ENCODE measurements at regions not wholly inside any gene's neighbourhood (a gene's known extent, or its start where the extent isn't known, plus 50 kb on each side); places are given as distances from the start of the nearest gene placed in this dataset.

DNA sequence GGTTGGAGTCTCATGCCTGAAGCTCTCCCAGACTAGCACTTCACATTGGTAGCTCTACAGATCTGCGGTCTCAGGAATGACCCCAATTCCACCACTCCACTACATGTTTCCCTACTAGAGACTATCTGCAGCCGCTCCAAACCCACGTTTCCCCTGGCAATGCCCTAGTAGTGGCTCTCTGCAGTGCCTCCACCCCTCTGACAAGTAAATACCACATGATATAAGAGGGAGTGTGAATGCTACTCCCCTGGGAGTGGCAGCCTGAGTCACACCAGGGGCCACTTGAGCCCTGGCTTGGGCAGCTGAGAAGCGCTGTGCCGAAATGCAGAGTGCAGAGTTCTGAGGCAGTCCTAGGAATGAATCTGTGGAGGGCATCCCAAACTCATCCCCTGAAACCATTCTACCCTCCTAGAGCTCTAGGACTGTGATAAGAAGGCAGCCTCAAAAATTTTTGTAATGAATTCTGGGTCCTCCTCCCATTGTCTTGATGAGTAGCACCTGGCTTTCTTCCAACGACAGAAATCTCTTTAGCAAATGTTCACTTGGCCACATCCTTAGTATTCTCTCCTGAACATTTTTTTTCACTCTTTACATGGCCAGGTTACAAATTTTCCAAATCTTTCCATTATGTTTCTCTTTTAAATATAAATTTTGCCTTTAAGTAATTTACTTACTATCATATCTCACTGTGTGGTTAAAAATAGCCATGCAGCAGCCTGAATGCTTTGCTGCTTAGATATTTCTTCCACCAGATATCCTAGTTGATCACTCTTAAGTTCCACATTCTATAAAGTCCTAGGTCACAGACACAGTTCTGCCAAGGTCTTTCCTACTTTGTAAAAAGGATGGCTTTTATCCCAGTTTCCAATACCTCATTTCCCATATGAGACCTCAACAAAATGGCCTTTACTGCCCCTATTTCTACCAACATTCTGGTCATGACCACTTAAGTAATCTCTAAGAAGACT is 160.2 kb upstream of the CPEB2 start:
- H3K36me3 Mint-ChIP-seq: no peaks in the 10 kb centered on the region
- Histone ChIP-seq H3K27ac (ENCODE audit: insufficient read depth, low read length, poor library complexity, severe bottlenecking) (no peak overlapping the region), H3K9me3 (ENCODE audit: control insufficient read depth in 2 of 2, low read length in 2 of 2) (no peaks in the 10 kb centered on the region), H3K4me1 (ENCODE audit: control insufficient read depth, insufficient read depth, low read length, poor library complexity, severe bottlenecking) (no peaks in the 10 kb centered on the region), H3K36me3 (ENCODE audit: control insufficient read depth, insufficient read depth, low read length) (no peaks in the 10 kb centered on the region), H3K27me3 (ENCODE audit: control insufficient read depth, insufficient read depth, low read length) (no peaks in the 10 kb centered on the region), H3K4me3 (ENCODE audit: low read depth, low read length) (no peak overlapping the region)
- no peaks in the 10 kb centered on the region for H3K4me1 Mint-ChIP-seq
- H3K9me3 Mint-ChIP-seq: peaks cover 0 to 5% (median 1%) of the 10 kb centered on the region in 7 donors
- H3K27me3 Mint-ChIP-seq: no peaks in the 10 kb centered on the region
- peak overlapping the region in 1 of 3 donors; percentile 39 for H3K27ac Mint-ChIP-seq
- no peak overlapping the region for H3K4me3 Mint-ChIP-seq
- ATAC-seq (ENCODE audit: low read depth in 2 of 2) (no peak), DNase-seq (no peak)

GRCh38 chr4:14842964-14843630 is 159.2 kb upstream of the CPEB2 start:
- peaks cover 0 to 5% (median under 1%) of the 10 kb centered on the region in 7 donors for H3K9me3 Mint-ChIP-seq
- no peak for DNase-seq
- Histone ChIP-seq H3K4me1 (ENCODE audit: control insufficient read depth, insufficient read depth, low read length, poor library complexity, severe bottlenecking) (no peaks in the 10 kb centered on the region), H3K9me3 (ENCODE audit: control insufficient read depth in 2 of 2, low read length in 2 of 2) (no peaks in the 10 kb centered on the region), H3K4me3 (ENCODE audit: low read depth, low read length) (no peak overlapping the region), H3K36me3 (ENCODE audit: control insufficient read depth, insufficient read depth, low read length) (no peaks in the 10 kb centered on the region), H3K27ac (ENCODE audit: insufficient read depth, low read length, poor library complexity, severe bottlenecking) (no peak overlapping the region), H3K27me3 (ENCODE audit: control insufficient read depth, insufficient read depth, low read length) (no peaks in the 10 kb centered on the region)
- H3K4me3 Mint-ChIP-seq: no peak overlapping the region
- H3K27me3 Mint-ChIP-seq: no peaks in the 10 kb centered on the region
- H3K36me3 Mint-ChIP-seq: no peaks in the 10 kb centered on the region
- no peak for ATAC-seq (ENCODE audit: low read depth in 2 of 2)
- no peaks in the 10 kb centered on the region for H3K4me1 Mint-ChIP-seq
- no peak overlapping the region for H3K27ac Mint-ChIP-seq

- no peaks in the 10 kb centered on the region for H3K4me1 ChIP-seq (ENCODE audit: control insufficient read depth, insufficient read depth, low read length, poor library complexity, severe bottlenecking)
- ATAC-seq (ENCODE audit: low read depth in 2 of 2) (no peak), DNase-seq (no peak)
- no peaks in the 10 kb centered on the region for H3K4me1 Mint-ChIP-seq
- H3K4me3 ChIP-seq (ENCODE audit: low read depth, low read length): no peak overlapping the region
- H3K27me3 Mint-ChIP-seq: no peaks in the 10 kb centered on the region
- H3K4me3 Mint-ChIP-seq: no peak overlapping the region
- H3K27ac Mint-ChIP-seq: no peak overlapping the region
- H3K27ac ChIP-seq (ENCODE audit: insufficient read depth, low read length, poor library complexity, severe bottlenecking): no peak overlapping the region
- no peaks in the 10 kb centered on the region for H3K9me3 ChIP-seq (ENCODE audit: control insufficient read depth in 2 of 2, low read length in 2 of 2)
- H3K27me3 ChIP-seq (ENCODE audit: control insufficient read depth, insufficient read depth, low read length): no peaks in the 10 kb centered on the region
- H3K36me3 ChIP-seq (ENCODE audit: control insufficient read depth, insufficient read depth, low read length): no peaks in the 10 kb centered on the region
- H3K36me3 Mint-ChIP-seq: no peaks in the 10 kb centered on the region
- peaks cover 0 to 5% (median 0%) of the 10 kb centered on the region in 7 donors for H3K9me3 Mint-ChIP-seq
Measured at GRCh38 chr4:14844061-14844460, 158.2 kb upstream of the CPEB2 start.

DNA sequence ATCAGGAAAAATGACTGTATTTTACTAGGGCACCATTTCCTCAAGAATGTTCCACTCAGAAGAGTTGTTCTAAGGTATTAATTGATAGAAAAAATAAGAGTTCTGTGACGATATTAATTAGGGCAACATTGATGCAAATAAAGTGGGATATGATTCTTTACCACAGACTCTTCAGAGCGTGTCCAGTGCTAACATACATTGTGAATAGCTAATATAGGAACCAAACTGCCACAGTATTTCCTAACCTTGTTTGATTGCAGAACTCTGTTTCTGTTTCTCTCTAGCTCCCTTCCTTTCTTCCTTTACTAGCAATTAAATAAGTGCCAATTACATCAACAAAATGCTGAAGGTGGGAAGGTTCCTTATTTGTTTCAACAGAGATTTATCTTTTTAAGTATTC is 154.1 kb upstream of the CPEB2 start:
- no peaks in the 10 kb centered on the region for H3K9me3 ChIP-seq (ENCODE audit: control insufficient read depth in 2 of 2, low read length in 2 of 2)
- no peak overlapping the region for H3K27ac Mint-ChIP-seq

GRCh38 chr4:14850455-14851097 is 151.7 kb upstream of the CPEB2 start:
- ATAC-seq (ENCODE audit: low read depth in 2 of 2) (no peak), DNase-seq (peak in 1 of 3 donors; percentile 56)
- no peaks in the 10 kb centered on the region for H3K4me1 ChIP-seq (ENCODE audit: control insufficient read depth, insufficient read depth, low read length, poor library complexity, severe bottlenecking)
- no peak overlapping the region for H3K27ac ChIP-seq (ENCODE audit: insufficient read depth, low read length, poor library complexity, severe bottlenecking)
- Mint-ChIP-seq H3K36me3 (no peaks in the 10 kb centered on the region), H3K4me3 (no peak overlapping the region), H3K27me3 (no peaks in the 10 kb centered on the region), H3K4me1 (peaks cover 0 to 4% (median under 1%) of the 10 kb centered on the region in 4 donors), H3K27ac (no peak overlapping the region), H3K9me3 (peaks cover 0 to 5% (median 0%) of the 10 kb centered on the region in 7 donors)
- H3K27me3 ChIP-seq (ENCODE audit: control insufficient read depth, insufficient read depth, low read length): no peaks in the 10 kb centered on the region
- no peaks in the 10 kb centered on the region for H3K9me3 ChIP-seq (ENCODE audit: control insufficient read depth in 2 of 2, low read length in 2 of 2)
- H3K36me3 ChIP-seq (ENCODE audit: control insufficient read depth, insufficient read depth, low read length): no peaks in the 10 kb centered on the region
- no peak overlapping the region for H3K4me3 ChIP-seq (ENCODE audit: low read depth, low read length)

More for the DNA sequence above, 154.1 kb upstream of the CPEB2 start:
- Mint-ChIP-seq H3K27me3 (no peaks in the 10 kb centered on the region), H3K4me3 (no peak overlapping the region), H3K9me3 (peaks cover 0 to 1% (median 0%) of the 10 kb centered on the region in 7 donors), H3K36me3 (no peaks in the 10 kb centered on the region), H3K4me1 (peaks cover 0 to 4% (median 0%) of the 10 kb centered on the region in 4 donors)
- DNase-seq (no peak), ATAC-seq (ENCODE audit: low read depth in 2 of 2) (no peak)
- Histone ChIP-seq H3K36me3 (ENCODE audit: control insufficient read depth, insufficient read depth, low read length) (no peaks in the 10 kb centered on the region), H3K27ac (ENCODE audit: insufficient read depth, low read length, poor library complexity, severe bottlenecking) (no peak overlapping the region), H3K27me3 (ENCODE audit: control insufficient read depth, insufficient read depth, low read length) (no peaks in the 10 kb centered on the region), H3K4me3 (ENCODE audit: low read depth, low read length) (no peak overlapping the region), H3K4me1 (ENCODE audit: control insufficient read depth, insufficient read depth, low read length, poor library complexity, severe bottlenecking) (no peaks in the 10 kb centered on the region)

DNA sequence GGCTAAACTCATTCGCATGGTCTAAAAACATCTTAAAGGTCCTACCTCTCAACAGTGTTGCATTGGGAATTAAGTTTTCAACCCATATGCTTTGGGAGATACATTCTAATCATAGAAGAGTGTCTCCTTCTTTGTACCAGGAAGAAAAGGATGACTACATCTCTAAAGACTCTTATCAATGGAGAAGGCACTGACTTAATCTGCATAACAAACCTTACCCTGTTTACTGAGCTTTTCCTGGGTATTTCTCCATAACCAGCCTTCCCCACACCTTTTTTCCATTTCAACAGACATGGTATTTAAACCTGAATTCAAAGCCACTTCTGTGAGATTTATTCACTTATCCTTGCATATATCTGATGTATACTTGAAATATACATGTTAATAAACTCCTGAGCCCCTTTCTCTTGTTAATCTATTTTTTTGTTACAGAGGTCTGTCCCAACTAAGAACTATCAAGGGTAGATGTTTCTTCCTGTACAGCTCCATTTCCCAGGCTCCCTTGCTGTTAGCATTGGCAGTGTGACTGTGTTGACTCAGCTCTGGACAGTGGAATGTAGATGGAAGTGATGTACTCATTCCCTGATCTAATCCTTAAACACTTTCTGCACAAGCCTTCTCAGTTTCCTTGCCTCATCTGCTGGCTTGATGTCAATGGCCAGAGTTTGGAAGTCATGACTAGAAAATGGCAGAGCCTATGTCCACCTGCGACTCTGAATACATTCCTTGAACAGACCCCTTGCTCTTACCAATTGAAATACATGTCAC is 148.9 kb upstream of the CPEB2 start:
- Histone ChIP-seq H3K4me1 (ENCODE audit: control insufficient read depth, insufficient read depth, low read length, poor library complexity, severe bottlenecking) (no peaks in the 10 kb centered on the region), H3K27ac (ENCODE audit: insufficient read depth, low read length, poor library complexity, severe bottlenecking) (no peak overlapping the region), H3K9me3 (ENCODE audit: control insufficient read depth in 2 of 2, low read length in 2 of 2) (no peaks in the 10 kb centered on the region), H3K4me3 (ENCODE audit: low read depth, low read length) (no peak overlapping the region), H3K36me3 (ENCODE audit: control insufficient read depth, insufficient read depth, low read length) (no peaks in the 10 kb centered on the region), H3K27me3 (ENCODE audit: control insufficient read depth, insufficient read depth, low read length) (no peaks in the 10 kb centered on the region)
- DNase-seq (no peak), ATAC-seq (ENCODE audit: low read depth in 2 of 2) (no peak)
- H3K9me3 Mint-ChIP-seq: peaks cover 0 to 7% (median 0%) of the 10 kb centered on the region in 7 donors
- H3K4me3 Mint-ChIP-seq: no peak overlapping the region
- no peaks in the 10 kb centered on the region for H3K27me3 Mint-ChIP-seq
- H3K4me1 Mint-ChIP-seq: peaks cover 0 to 11% (median 7%) of the 10 kb centered on the region in 4 donors
- H3K27ac Mint-ChIP-seq: no peak overlapping the region
- no peaks in the 10 kb centered on the region for H3K36me3 Mint-ChIP-seq

GRCh38 chr4:14855719-14856061 is 146.6 kb upstream of the CPEB2 start:
- peaks cover 0 to 10% (median 6%) of the 10 kb centered on the region in 4 donors for H3K4me1 Mint-ChIP-seq
- no peak overlapping the region for H3K4me3 ChIP-seq (ENCODE audit: low read depth, low read length)
- H3K27me3 ChIP-seq (ENCODE audit: control insufficient read depth, insufficient read depth, low read length): no peaks in the 10 kb centered on the region
- no peak overlapping the region for H3K27ac Mint-ChIP-seq
- H3K36me3 Mint-ChIP-seq: no peaks in the 10 kb centered on the region
- H3K9me3 Mint-ChIP-seq: peaks cover 0 to 6% (median 0%) of the 10 kb centered on the region in 7 donors
- H3K4me1 ChIP-seq (ENCODE audit: control insufficient read depth, insufficient read depth, low read length, poor library complexity, severe bottlenecking): no peaks in the 10 kb centered on the region
- no peak overlapping the region for H3K27ac ChIP-seq (ENCODE audit: insufficient read depth, low read length, poor library complexity, severe bottlenecking)
- DNase-seq (no peak), ATAC-seq (ENCODE audit: low read depth in 2 of 2) (no peak)
- peaks cover 4% of the 10 kb centered on the region for H3K27me3 Mint-ChIP-seq
- no peaks in the 10 kb centered on the region for H3K9me3 ChIP-seq (ENCODE audit: control insufficient read depth in 2 of 2, low read length in 2 of 2)
- no peaks in the 10 kb centered on the region for H3K36me3 ChIP-seq (ENCODE audit: control insufficient read depth, insufficient read depth, low read length)
- H3K4me3 Mint-ChIP-seq: no peak overlapping the region

Data from CD4-positive, CD25-positive, alpha-beta regulatory T cell (primary cell).